ENCODE measurements at regions not wholly inside any gene's neighbourhood (a gene's known extent, or its start where the extent isn't known, plus 50 kb on each side); places are given as distances from the start of the nearest gene placed in this dataset.

DNA sequence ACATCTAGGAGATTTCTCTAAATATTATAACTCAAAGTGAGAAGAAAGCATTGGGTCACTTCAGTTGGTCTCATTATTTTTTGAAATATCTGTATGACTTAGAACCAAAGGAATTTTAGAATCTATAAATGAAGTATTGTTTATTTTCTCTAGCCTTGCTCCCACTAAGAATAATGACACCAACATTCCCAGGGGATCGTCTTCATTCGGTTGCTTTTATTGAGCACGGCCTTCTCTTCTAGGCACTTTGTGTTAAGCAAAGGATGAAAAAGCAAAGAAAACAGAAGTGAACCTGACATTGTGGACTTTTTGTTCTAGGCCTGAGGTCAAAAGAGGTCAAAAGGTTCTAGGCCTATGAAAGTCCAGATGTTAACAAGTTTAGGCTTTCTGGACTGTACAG is 231.9 kb downstream of the GALR1 start:
- no peak for TF ChIP-seq EP300 (IDR thresholded peaks at IDR 0.05)
- TF ChIP-seq, protein P1, sequence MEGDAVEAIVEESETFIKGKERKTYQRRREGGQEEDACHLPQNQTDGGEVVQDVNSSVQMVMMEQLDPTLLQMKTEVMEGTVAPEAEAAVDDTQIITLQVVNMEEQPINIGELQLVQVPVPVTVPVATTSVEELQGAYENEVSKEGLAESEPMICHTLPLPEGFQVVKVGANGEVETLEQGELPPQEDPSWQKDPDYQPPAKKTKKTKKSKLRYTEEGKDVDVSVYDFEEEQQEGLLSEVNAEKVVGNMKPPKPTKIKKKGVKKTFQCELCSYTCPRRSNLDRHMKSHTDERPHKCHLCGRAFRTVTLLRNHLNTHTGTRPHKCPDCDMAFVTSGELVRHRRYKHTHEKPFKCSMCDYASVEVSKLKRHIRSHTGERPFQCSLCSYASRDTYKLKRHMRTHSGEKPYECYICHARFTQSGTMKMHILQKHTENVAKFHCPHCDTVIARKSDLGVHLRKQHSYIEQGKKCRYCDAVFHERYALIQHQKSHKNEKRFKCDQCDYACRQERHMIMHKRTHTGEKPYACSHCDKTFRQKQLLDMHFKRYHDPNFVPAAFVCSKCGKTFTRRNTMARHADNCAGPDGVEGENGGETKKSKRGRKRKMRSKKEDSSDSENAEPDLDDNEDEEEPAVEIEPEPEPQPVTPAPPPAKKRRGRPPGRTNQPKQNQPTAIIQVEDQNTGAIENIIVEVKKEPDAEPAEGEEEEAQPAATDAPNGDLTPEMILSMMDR (IDR thresholded peaks at IDR 0.05), result no peak
- no peak for TF ChIP-seq POLR2A (IDR thresholded peaks at IDR 0.05)
